Motor neuron (in vitro differentiated cells): ENCODE measurements at regions not wholly inside any gene's neighbourhood (a gene's known extent, or its start where the extent isn't known, plus 50 kb on each side); places are given as distances from the start of the nearest gene placed in this dataset.
A peak's percentile ranks its signal among the peaks of the same experiment; 100 is the strongest.

Source experiments
- ATAC-seq, 8 experiments: fragments of 200-7000 bp; cut with Tn5 transposase; replicated peaks in 6 of 8; 2 replicates each; pipeline ENCODE4 v1.8.0; 2021; ENCODE audit warnings: mild to moderate bottlenecking in 8 of 8, moderate library complexity in 8 of 8
- H3K27ac ChIP-seq, 2 donors: fragments of 250-450 bp; sonication (Bioruptor Pico); 2 replicates each; pipeline ENCODE4 v1.9.0; 2021; ENCODE audit warnings: antibody characterized with exemption in 2 of 2, mild to moderate bottlenecking in 2 of 2, moderate library complexity in 1 of 2
- H3K4me1 ChIP-seq, 2 donors: fragments of 250-450 bp; sonication (Bioruptor Pico); replicated peaks in 1 of 2; 2 replicates each; pipeline ENCODE4 v1.6.1; 2021; ENCODE audit warnings: antibody characterized with exemption in 2 of 2, mild to moderate bottlenecking in 2 of 2, moderate library complexity in 1 of 2
- H3K4me3 ChIP-seq, 5 donors: fragments of 250-450 bp; sonication (Bioruptor Pico); 2 replicates each; pipeline ENCODE4 v1.9.0; 2021; ENCODE audit warnings: antibody characterized with exemption in 5 of 5, mild to moderate bottlenecking in 5 of 5, moderate library complexity in 4 of 5
- WGBS, 10 experiments: fragments of 450-650 bp; shearing (Covaris generic); methylation state at CpG; one replicate each; pipeline ENCODE4 v1.0.0; 2022; 5-methylcytosine and 5-hydroxymethylcytosine counted together
- in situ Hi-C, 9 experiments: fragments of 400-800 bp; cut with MboI; loops; one replicate each; pipeline ENCODE4 v1.15.0; 2021; ENCODE audit warnings: low sequenced_read_pairs in 9 of 9, low pct_unique_long_range_greater_than_20kb in 2 of 9; ENCODE audit not compliant: unreplicated experiment in 9 of 9

DNA sequence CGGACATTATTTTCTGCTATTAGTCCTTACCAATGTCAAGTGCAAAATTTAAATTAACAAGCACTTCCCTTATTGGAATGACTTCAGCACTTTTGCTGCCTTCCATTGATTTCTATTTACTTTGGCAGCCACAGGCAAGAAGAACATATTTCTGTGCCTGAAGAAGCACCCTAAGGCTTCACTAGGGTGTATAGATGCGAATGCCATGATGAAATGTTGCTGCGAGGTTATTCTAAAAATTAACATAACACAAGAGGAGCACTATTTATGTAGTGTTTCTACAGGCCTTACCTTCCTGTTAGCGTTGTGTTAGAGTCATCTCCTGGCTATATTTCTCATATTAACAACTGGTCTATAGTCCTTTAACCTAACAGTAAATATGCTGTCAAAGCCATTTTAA lies 365.0 kb upstream of the HNRNPA3 start:
- H3K27ac ChIP-seq, result no peak overlapping the region
- in situ Hi-C loops, result loop anchor here in 4 of 9 experiments (25.0 kb wide), 2 partner anchors 290 to 710 kb away; partner anchors contain the start of gene HOXD8 (in 1 of the 4)
- H3K4me1 ChIP-seq, result peaks cover 10 to 48% of the 10 kb centered on the region in 2 donors
- 40 to 81% (median 64%) methylated on average over 1 to 4 of the region's 4 CpGs; no CpG with 5 or more reads in 1 of the 10 experiments for WGBS, 10 experiments
- peak in 2 of 8 experiments; percentile 26 to 67 for ATAC-seq
- no peak overlapping the region for H3K4me3 ChIP-seq

DNA sequence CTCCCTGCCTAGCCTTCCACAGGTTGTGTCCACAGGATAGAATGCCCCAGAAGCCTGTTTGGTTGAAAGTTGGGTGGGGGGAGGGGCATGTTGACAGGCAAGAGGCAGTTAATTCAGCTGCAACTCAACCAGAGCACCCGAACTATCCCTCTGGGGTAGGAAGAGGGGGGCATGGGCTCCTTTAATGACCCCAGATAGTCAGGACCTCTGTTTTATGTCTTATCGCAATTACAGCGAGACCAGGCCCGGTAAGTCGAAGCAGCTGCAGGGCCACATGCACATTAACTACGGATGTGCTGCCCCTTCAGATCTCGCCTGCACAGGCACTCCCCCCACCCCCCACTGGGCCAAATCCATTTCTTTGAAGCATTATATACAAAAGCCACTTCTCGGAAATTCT lies 363.8 kb upstream of the HNRNPA3 start:
- Histone ChIP-seq H3K27ac (no peak overlapping the region), H3K4me3 (no peak overlapping the region), H3K4me1 (peaks cover 10 to 49% of the 10 kb centered on the region in 2 donors)
- WGBS, 10 experiments, result 75 to 93% (median 85%) methylated on average over 2 to 6 of the region's 8 CpGs; no CpG with 5 or more reads in 3 of the 10 experiments
- no peak for ATAC-seq
- in situ Hi-C loops, result loop anchor here in 4 of 9 experiments (25.0 kb wide), 2 partner anchors 288 to 712 kb away; partner anchors contain the start of gene HOXD8 (in 1 of the 4)

DNA sequence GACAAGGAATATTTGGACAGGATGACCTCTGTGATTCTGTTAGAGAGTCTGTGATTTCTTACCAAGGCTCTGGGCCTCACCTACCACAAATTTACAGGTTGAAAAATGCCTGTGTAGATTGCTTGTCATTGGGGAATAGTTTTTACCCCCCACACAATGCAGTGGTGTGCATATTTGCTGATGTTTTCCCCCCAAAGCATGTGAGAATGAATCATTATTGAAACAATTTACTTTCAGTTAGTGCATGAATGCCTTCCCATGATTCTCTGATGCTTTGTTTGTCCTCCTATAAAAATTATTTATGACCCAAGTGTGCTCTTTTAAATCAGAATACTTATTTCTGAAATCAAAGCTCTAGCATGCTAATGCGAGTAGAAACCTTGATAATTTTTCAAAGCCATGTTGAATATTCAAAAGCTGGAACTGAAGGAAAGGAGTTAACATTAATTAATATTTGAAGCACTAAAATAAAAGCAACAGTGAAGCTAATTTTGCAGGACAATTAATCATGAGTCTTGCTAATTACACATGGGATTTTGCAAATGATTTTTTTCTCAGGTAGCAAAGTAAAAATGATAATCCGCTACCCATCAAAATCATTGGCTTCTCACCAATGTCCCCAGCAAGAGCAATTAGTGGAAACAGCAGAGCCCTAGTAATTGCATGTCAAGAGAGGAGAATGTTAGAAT lies 361.2 kb upstream of the HNRNPA3 start:
- Histone ChIP-seq H3K27ac (no peak overlapping the region), H3K4me3 (no peak overlapping the region), H3K4me1 (peaks cover 10 to 39% of the 10 kb centered on the region in 2 donors)
- peak in 6 of 8 experiments; percentile 27 to 59 (median 38) for ATAC-seq
- in situ Hi-C loops, result no loop called here
- WGBS, 10 experiments, result 14 to 100% (median 92%) methylated on average over 1 to 2 of the region's 2 CpGs; no CpG with 5 or more reads in 1 of the 10 experiments

DNA sequence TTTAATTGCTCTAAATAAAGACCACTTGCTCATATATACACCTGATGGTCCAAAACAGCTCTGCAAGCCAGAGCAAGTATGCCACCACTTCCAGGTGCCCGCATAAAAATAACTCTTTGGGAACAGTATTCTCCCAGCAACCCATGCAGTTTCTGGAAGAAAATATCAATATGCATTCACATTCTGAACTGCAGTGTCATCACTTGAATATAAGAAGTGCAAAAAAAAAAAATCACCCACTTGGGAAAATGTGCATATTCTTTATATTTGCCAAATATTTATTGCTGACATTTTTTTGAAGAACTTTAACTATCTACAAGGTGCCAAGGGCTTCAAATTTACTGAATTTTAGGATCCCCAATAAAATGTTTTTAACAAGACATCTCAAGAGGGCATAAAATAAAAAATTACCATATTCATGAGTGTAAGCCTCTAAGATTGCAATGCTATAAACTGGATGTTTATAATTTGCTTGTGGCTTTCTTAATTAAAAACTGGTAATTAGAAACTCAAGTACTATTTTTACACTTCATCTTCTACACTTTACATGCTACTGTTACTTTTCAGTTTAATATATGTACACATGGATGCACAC lies 360.6 kb upstream of the HNRNPA3 start:
- Histone ChIP-seq H3K4me3 (no peak overlapping the region), H3K27ac (no peak overlapping the region), H3K4me1 (peaks cover 10 to 36% of the 10 kb centered on the region in 2 donors)
- in situ Hi-C loops, result no loop called here
- peak in 3 of 8 experiments; percentile 80 to 85 (median 84) for ATAC-seq
- WGBS, 10 experiments, result 38 to 100% (median 100%) methylated on average over 1 of the region's 1 CpG; no CpG with 5 or more reads in 1 of the 10 experiments

DNA sequence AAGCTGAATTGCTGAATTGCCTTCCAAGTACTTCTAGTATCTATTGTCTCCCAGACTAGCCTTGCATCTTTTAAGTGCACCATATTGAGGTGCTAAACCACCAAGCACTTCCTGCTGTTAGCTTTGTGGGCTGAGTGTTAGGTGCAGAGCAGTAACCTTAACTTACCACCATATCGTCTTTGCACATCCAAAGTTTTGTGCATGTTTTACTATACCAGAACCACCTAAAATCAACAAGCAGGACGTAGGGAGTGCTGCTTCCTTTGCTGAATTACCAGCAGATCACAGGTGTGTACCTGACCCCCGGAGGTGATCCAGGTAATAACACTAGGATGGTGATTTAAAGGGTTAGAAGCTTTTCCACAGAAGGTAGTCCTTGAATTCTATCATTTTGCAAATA lies 359.9 kb upstream of the HNRNPA3 start:
- no peak overlapping the region for H3K4me3 ChIP-seq
- peaks cover 8 to 30% of the 10 kb centered on the region in 2 donors for H3K4me1 ChIP-seq
- in situ Hi-C loops, result no loop called here
- ATAC-seq, result no peak
- WGBS, 10 experiments, result 40 to 70% (median 50%) methylated on average over 1 to 3 of the region's 3 CpGs; no CpG with 5 or more reads in 5 of the 10 experiments
- no peak overlapping the region for H3K27ac ChIP-seq

DNA sequence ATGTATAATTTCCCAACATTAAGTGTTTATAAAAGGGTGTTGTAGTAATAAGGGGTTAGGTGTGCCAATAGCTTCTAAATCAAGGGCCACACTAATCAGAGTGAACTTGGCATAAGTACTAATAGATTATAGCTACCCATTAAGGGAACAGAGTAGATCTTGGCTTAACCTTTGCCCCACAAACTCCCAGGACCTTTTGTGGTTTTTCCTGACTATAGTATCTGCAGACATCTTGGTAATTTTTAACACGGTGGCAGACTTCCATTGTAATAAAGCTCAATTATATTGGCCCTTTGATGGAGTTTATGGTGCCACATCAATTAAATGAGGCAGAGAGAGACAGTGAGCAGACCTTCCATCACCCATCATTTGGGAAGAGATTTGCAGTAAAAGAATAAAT lies 358.5 kb upstream of the HNRNPA3 start:
- Histone ChIP-seq H3K4me1 (peaks cover 8 to 26% of the 10 kb centered on the region in 2 donors), H3K4me3 (no peak overlapping the region), H3K27ac (no peak overlapping the region)
- 8 to 82% (median 17%) methylated on average over 1 of the region's 1 CpG; no CpG with 5 or more reads in 3 of the 10 experiments for whole genome bisulfite sequencing, 10 experiments
- in situ Hi-C loops, result no loop called here
- ATAC-seq, result no peak

DNA sequence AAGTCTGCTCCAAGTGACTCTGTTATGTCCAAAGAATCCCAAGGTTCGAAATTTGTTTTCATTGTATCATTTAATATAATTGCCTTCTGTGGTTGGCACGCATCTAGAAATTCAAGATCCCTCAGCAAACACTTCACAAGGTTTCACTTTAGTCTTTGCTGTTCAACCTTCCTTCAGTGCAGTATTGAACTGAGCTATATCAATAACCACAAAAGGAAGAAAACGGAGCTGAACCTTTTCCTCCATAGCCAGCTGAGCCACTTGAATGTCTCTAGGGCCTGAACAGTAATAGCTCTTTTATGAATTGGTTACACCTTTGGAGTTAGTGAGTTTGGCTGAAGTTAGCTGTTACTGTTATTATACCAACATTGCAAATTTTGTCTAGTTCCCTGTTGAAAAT lies 357.7 kb upstream of the HNRNPA3 start:
- WGBS, 10 experiments, result 35 to 100% (median 86%) methylated on average over 1 to 3 of the region's 3 CpGs; no CpG with 5 or more reads in 1 of the 10 experiments
- H3K27ac ChIP-seq, result no peak overlapping the region
- no peak for ATAC-seq
- in situ Hi-C loops, result no loop called here
- peaks cover 8 to 26% of the 10 kb centered on the region in 2 donors for H3K4me1 ChIP-seq
- no peak overlapping the region for H3K4me3 ChIP-seq

DNA sequence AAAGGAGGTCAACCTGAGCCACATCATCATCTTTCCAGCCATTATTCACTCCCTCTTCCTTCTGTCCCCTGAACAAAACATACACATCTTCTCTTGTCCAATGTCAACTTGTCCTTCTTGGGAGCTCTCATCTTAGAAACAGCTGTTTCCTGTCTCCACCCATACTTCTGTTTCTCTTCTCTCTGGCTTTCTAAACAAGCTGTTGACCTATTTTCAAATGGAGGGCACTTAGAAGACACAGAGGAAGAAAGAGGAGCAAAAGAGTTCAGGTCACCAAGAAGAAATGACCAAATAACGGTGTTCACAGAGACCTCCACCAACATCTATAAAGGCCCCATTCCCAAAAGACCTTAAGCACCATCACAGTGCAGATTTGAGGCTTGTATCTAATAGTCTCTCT lies 355.9 kb upstream of the HNRNPA3 start:
- Histone ChIP-seq H3K4me1 (peaks cover 3 to 10% of the 10 kb centered on the region in 2 donors), H3K4me3 (no peak overlapping the region), H3K27ac (no peak overlapping the region)
- in situ Hi-C loops, result no loop called here
- 40 to 83% (median 69%) methylated on average over 1 of the region's 1 CpG; no CpG with 5 or more reads in 6 of the 10 experiments for WGBS, 10 experiments
- no peak for ATAC-seq

DNA sequence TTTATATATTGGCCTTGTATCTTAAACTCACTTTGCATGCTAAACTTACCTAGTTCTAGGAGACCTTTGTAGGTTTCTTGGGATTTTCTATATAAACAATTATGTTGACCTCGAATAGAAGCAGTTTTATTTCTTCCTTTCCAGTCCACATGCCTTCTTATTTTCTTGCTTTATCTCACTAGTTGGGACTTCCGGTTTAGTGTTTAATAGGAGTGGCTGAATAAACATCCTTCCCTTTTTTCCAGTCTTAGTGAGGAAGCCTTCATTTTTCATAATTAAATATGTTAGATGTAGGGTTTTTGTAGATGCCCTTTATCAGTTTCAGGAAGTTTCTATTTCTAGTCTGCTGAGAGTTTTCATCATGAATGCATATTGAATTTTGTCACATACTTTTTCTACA lies 347.3 kb upstream of the HNRNPA3 start:
- no peak for ATAC-seq
- 7 to 100% (median 73%) methylated on average over 1 to 2 of the region's 2 CpGs; no CpG with 5 or more reads in 1 of the 10 experiments for WGBS, 10 experiments
- Histone ChIP-seq H3K27ac (no peak overlapping the region), H3K4me3 (no peak overlapping the region), H3K4me1 (no peaks in the 10 kb centered on the region)
- in situ Hi-C loops, result no loop called here

DNA sequence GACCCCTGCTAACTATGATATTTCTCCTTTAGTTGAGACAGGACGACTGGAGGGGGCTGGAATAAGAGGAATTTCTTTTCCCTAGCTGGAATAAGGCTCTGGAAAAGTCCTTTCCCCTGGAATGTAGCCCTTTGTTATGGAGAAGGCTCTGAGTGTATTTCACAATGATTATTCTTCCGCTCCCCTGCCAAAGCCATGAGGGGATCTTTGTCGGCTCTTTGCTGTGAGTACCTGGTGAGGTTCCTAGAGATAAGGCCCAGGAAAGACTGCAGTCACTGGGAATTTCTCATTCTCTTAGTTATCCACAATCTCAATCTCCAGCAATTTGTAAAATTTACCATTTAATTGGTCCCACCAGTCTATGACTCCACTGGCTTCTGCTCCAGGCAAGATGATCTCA lies 340.2 kb upstream of the HNRNPA3 start:
- in situ Hi-C loops, result no loop called here
- Histone ChIP-seq H3K27ac (no peak overlapping the region), H3K4me3 (no peak overlapping the region), H3K4me1 (peaks cover 0 to under 1% of the 10 kb centered on the region in 2 donors)
- WGBS, 10 experiments, result 0 to 60% (median 37%) methylated on average over 1 to 3 of the region's 3 CpGs; no CpG with 5 or more reads in 4 of the 10 experiments
- ATAC-seq, result no peak

DNA sequence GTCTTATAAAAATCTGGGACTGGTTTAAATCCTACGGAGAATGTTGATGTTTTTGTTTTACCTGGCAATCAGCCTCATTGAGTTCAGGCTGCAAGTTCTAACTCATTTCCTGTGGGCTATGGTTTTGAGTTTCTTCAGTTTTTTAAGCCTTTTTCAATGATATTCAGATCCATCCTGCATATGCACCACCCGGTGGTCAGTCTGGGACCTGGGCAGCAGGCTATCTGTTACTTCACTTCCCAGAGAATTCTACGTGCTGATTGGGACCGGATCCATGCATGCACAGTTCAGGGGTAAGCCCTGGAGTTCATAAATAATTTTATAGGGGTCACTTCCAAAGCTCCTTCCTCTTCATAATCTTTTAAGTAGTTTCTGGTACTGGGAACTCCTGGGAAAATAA lies 339.2 kb upstream of the HNRNPA3 start:
- 0 to 100% (median 71%) methylated on average over 1 to 4 of the region's 4 CpGs for WGBS, 10 experiments
- in situ Hi-C loops, result no loop called here
- Histone ChIP-seq H3K4me1 (peaks cover 0 to 11% of the 10 kb centered on the region in 2 donors), H3K4me3 (no peak overlapping the region), H3K27ac (no peak overlapping the region)
- no peak for ATAC-seq

DNA sequence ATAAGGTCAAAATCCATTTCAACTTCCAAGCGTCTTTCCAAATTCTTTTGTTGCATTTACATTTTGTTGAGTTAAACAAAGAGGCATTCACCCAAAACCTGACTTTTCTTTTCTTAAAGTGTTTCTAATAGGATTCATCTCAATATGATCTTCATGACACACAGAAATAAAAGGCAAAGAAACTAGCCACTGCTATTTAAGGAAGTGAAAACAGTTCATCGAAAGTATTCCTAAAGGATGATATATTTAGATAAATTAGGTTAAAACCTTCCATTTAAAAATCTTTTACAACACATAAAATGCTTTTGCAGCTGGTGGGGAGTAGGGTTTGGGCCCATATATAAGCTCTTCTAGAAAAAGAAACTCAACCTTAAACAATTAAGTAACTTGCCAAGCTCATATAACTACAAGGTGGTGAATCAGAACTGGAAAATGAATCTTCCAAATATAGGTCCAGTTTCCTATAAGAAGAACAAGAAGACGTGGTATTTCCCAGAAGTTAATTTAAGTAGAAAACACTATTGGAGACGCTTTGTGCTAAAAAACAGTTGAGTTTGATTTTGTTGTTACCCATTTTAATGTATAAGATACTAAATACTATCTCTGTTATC lies 336.0 kb upstream of the HNRNPA3 start:
- peaks cover 8 to 30% of the 10 kb centered on the region in 2 donors for H3K4me1 ChIP-seq
- in situ Hi-C loops, result no loop called here
- 53 to 98% (median 79%) methylated on average over 1 to 4 of the region's 4 CpGs; no CpG with 5 or more reads in 1 of the 10 experiments for WGBS, 10 experiments
- ATAC-seq, result no peak
- no peak overlapping the region for H3K27ac ChIP-seq
- no peak overlapping the region for H3K4me3 ChIP-seq

DNA sequence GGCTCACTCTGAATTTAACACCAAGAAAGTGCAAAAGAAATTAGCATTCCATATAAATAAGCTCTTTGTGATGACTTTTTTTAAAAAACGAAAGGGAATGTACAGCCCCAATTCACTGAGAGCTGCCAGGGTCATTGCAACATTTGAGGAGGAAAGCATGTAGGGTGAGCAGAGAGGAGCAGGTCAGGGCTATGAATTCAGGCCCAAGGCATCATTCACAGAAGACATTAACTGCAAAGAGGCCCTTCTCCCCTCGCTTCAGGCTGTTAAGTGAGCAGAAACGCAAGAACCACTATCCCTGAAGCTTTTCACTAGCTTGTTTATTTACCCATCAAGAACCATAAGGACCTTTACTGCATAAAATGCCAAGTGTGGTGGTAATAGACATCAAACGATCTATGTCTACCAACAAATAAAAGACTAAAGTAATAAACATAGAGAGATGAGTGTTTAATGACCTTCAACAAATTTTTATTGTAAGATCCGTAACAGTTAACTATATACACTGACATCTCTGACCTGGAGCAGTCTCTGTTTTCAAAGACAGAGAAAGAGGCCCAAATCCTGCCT lies 333.1 kb upstream of the HNRNPA3 start:
- peak in 6 of 8 experiments; percentile 31 to 76 (median 47) for ATAC-seq
- Histone ChIP-seq H3K27ac (no peak overlapping the region), H3K4me3 (no peak overlapping the region), H3K4me1 (peaks cover 8 to 30% of the 10 kb centered on the region in 2 donors)
- in situ Hi-C loops, result no loop called here
- 10 to 56% (median 27%) methylated on average over 2 to 5 of the region's 5 CpGs; no CpG with 5 or more reads in 2 of the 10 experiments for WGBS, 10 experiments
